Mammary epithelial cell (primary cell): ENCODE measurements at regions not wholly inside any gene's neighbourhood (a gene's known extent, or its start where the extent isn't known, plus 50 kb on each side); places are given as distances from the start of the nearest gene placed in this dataset.

ENCODE experiments used
- EZH2 ChIP-seq: IDR thresholded peaks from 2 replicates; pipeline ENCODE4 v1.6.1; 2012; ENCODE audit warnings: low read length, inconsistent platforms, borderline replicate concordance
- TF ChIP-seq, protein P1 (sequence below), 2 donors: IDR thresholded peaks in 1 of 2; conservative IDR thresholded peaks in 1 of 2; 2 replicates each; pipeline ENCODE4 v1.5.1; 2011 to 2012; ENCODE audit warnings: inconsistent platforms in 2 of 2, low read length in 2 of 2, mild to moderate bottlenecking in 2 of 2, control low read depth in 1 of 2, low read depth in 1 of 2; ENCODE audit not compliant: insufficient read depth in 1 of 2; ENCODE audit errors: extremely low read depth in 1 of 2

DNA sequence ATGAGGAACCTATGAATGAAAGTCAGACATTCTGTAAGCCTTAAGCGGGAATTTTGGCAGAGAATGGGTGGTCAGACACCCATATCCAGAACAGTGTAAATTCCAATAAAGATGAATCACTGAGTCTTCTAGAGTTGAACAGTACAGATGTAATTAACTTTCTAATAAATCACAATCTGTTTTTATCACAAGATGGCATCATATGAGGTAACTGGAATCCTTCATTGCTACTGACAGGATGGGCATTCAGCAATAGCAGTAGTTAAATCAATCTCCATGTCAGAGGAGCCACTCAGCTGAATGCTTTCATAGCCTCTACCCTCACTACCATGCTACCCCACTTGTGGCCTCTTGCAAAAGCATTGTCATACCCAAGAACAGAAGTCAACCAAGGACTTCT, 690.3 kb downstream of the AMY1C start:
- TF ChIP-seq EZH2, result no peak
- TF ChIP-seq, protein P1, sequence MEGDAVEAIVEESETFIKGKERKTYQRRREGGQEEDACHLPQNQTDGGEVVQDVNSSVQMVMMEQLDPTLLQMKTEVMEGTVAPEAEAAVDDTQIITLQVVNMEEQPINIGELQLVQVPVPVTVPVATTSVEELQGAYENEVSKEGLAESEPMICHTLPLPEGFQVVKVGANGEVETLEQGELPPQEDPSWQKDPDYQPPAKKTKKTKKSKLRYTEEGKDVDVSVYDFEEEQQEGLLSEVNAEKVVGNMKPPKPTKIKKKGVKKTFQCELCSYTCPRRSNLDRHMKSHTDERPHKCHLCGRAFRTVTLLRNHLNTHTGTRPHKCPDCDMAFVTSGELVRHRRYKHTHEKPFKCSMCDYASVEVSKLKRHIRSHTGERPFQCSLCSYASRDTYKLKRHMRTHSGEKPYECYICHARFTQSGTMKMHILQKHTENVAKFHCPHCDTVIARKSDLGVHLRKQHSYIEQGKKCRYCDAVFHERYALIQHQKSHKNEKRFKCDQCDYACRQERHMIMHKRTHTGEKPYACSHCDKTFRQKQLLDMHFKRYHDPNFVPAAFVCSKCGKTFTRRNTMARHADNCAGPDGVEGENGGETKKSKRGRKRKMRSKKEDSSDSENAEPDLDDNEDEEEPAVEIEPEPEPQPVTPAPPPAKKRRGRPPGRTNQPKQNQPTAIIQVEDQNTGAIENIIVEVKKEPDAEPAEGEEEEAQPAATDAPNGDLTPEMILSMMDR (conservative IDR thresholded peaks at IDR 0.05 in 1 of 2, IDR thresholded peaks at IDR 0.05 in 1 of 2; ENCODE audit: extremely low read depth in 1 of 2, insufficient read depth in 1 of 2, low read depth in 1 of 2, low read length in 2 of 2), result no peak
